ENCODE measurements at regions not wholly inside any gene's neighbourhood (a gene's known extent, or its start where the extent isn't known, plus 50 kb on each side); places are given as distances from the start of the nearest gene placed in this dataset.

GRCh38 chr1:29673669-29674626, 437.6 kb downstream of the PTPRU start:
- TF ChIP-seq FOXP2 (optimal IDR thresholded peaks at IDR 0.05; ENCODE audit: borderline replicate concordance, extremely low read depth, extremely low read length, insufficient read depth): no peak
- TF ChIP-seq, protein P1, sequence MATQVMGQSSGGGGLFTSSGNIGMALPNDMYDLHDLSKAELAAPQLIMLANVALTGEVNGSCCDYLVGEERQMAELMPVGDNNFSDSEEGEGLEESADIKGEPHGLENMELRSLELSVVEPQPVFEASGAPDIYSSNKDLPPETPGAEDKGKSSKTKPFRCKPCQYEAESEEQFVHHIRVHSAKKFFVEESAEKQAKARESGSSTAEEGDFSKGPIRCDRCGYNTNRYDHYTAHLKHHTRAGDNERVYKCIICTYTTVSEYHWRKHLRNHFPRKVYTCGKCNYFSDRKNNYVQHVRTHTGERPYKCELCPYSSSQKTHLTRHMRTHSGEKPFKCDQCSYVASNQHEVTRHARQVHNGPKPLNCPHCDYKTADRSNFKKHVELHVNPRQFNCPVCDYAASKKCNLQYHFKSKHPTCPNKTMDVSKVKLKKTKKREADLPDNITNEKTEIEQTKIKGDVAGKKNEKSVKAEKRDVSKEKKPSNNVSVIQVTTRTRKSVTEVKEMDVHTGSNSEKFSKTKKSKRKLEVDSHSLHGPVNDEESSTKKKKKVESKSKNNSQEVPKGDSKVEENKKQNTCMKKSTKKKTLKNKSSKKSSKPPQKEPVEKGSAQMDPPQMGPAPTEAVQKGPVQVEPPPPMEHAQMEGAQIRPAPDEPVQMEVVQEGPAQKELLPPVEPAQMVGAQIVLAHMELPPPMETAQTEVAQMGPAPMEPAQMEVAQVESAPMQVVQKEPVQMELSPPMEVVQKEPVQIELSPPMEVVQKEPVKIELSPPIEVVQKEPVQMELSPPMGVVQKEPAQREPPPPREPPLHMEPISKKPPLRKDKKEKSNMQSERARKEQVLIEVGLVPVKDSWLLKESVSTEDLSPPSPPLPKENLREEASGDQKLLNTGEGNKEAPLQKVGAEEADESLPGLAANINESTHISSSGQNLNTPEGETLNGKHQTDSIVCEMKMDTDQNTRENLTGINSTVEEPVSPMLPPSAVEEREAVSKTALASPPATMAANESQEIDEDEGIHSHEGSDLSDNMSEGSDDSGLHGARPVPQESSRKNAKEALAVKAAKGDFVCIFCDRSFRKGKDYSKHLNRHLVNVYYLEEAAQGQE (IDR thresholded peaks at IDR 0.05; ENCODE audit: insufficient read depth in 1 of 2, low read depth in 2 of 2, low read length in 2 of 2): no peak
- TF ChIP-seq SIN3A (IDR thresholded peaks at IDR 0.05; ENCODE audit: borderline replicate concordance, insufficient read depth, low read length): no peak
- no peak for TF ChIP-seq TAF1 (IDR thresholded peaks at IDR 0.05; ENCODE audit: borderline replicate concordance, insufficient read depth, low read length)
- TF ChIP-seq POLR2AphosphoS5 (IDR thresholded peaks at IDR 0.05; ENCODE audit: low read depth, low read length): no peak

- TF ChIP-seq SIN3A (IDR thresholded peaks at IDR 0.05; ENCODE audit: borderline replicate concordance, insufficient read depth, low read length) (no peak), TAF1 (IDR thresholded peaks at IDR 0.05; ENCODE audit: borderline replicate concordance, insufficient read depth, low read length) (no peak), FOXP2 (optimal IDR thresholded peaks at IDR 0.05; ENCODE audit: borderline replicate concordance, extremely low read depth, extremely low read length, insufficient read depth) (no peak), POLR2AphosphoS5 (IDR thresholded peaks at IDR 0.05; ENCODE audit: low read depth, low read length) (no peak)
- TF ChIP-seq, protein P1 (IDR thresholded peaks at IDR 0.05; ENCODE audit: insufficient read depth in 1 of 2, low read depth in 2 of 2, low read length in 2 of 2): no peak
Observed at GRCh38 chr1:29673228-29673500, 436.8 kb downstream of the PTPRU start.

GRCh38 chr1:29672416-29673227, 436.3 kb downstream of the PTPRU start:
- TF ChIP-seq TAF1 (IDR thresholded peaks at IDR 0.05; ENCODE audit: borderline replicate concordance, insufficient read depth, low read length) (no peak), SIN3A (IDR thresholded peaks at IDR 0.05; ENCODE audit: borderline replicate concordance, insufficient read depth, low read length) (no peak), FOXP2 (optimal IDR thresholded peaks at IDR 0.05; ENCODE audit: borderline replicate concordance, extremely low read depth, extremely low read length, insufficient read depth) (no peak), POLR2AphosphoS5 (IDR thresholded peaks at IDR 0.05; ENCODE audit: low read depth, low read length) (no peak)
- TF ChIP-seq, protein P1 (IDR thresholded peaks at IDR 0.05; ENCODE audit: insufficient read depth in 1 of 2, low read depth in 2 of 2, low read length in 2 of 2): no peak

GRCh38 chr1:29671446-29672356, 435.4 kb downstream of the PTPRU start:
- no peak for TF ChIP-seq POLR2AphosphoS5 (IDR thresholded peaks at IDR 0.05; ENCODE audit: low read depth, low read length)
- TF ChIP-seq SIN3A (IDR thresholded peaks at IDR 0.05; ENCODE audit: borderline replicate concordance, insufficient read depth, low read length): no peak
- TF ChIP-seq TAF1 (IDR thresholded peaks at IDR 0.05; ENCODE audit: borderline replicate concordance, insufficient read depth, low read length): no peak
- no peak for TF ChIP-seq FOXP2 (optimal IDR thresholded peaks at IDR 0.05; ENCODE audit: borderline replicate concordance, extremely low read depth, extremely low read length, insufficient read depth)
- TF ChIP-seq, protein P1 (IDR thresholded peaks at IDR 0.05; ENCODE audit: insufficient read depth in 1 of 2, low read depth in 2 of 2, low read length in 2 of 2): no peak

Measured in PFSK-1 (cell line).